DOHH2 (cell line): ENCODE measurements at regions not wholly inside any gene's neighbourhood (a gene's known extent, or its start where the extent isn't known, plus 50 kb on each side); places are given as distances from the start of the nearest gene placed in this dataset.
"Not testable (repeated sequence)": the region's sequence is repeated elsewhere in the genome, so short reads cannot be mapped to it uniquely, and the experiment has no call there.

Experiments
- H3F3A ChIP-seq: fragments of 200-600 bp; sonication (generic), shearing (Covaris generic); 2 replicates; pipeline ENCODE4 v1.6.0; 2016; ENCODE audit warnings: antibody characterized with exemption, mild to moderate bottlenecking; ENCODE audit not compliant: control insufficient read depth, insufficient read depth
- H3K27ac ChIP-seq: fragments of 200-600 bp; sonication (generic); 2 replicates; pipeline ENCODE4 v1.5.1; 2014; ENCODE audit warnings: low read depth, mild to moderate bottlenecking, low read length, moderate library complexity
- H3K27me3 ChIP-seq: fragments of 200-600 bp; sonication (generic); 2 replicates; pipeline ENCODE4 v1.6.1; 2014; ENCODE audit warnings: mild to moderate bottlenecking, low read length, mixed read lengths; ENCODE audit not compliant: control insufficient read depth
- H3K36me3 ChIP-seq: fragments of 200-600 bp; sonication (generic); 2 replicates; pipeline ENCODE4 v1.6.1; 2014; ENCODE audit warnings: mild to moderate bottlenecking, low read length, moderate library complexity, mixed read lengths; ENCODE audit not compliant: control insufficient read depth
- H3K4me1 ChIP-seq: fragments of 200-600 bp; sonication (generic); 2 replicates; pipeline ENCODE4 v1.6.1; 2014; ENCODE audit warnings: mild to moderate bottlenecking, low read length, mixed read lengths; ENCODE audit not compliant: control insufficient read depth
- H3K4me2 ChIP-seq: fragments of 200-600 bp; sonication (generic); 2 replicates; pipeline ENCODE4 v1.6.0; 2014; ENCODE audit warnings: mild to moderate bottlenecking, low read length, moderate library complexity
- H3K4me3 ChIP-seq: fragments of 200-600 bp; sonication (generic); 2 replicates; pipeline ENCODE4 v1.5.1; 2014; ENCODE audit warnings: mild to moderate bottlenecking, low read length, mixed read lengths
- H3K79me2 ChIP-seq: fragments of 200-600 bp; sonication (generic); 2 replicates; pipeline ENCODE4 v1.6.1; 2014; ENCODE audit warnings: mild to moderate bottlenecking, low read length, mixed read lengths; ENCODE audit not compliant: control insufficient read depth
- H3K9me2 ChIP-seq: fragments of 200-600 bp; sonication (generic); replicated peaks from 2 replicates; pipeline ENCODE4 v1.6.1; 2014; ENCODE audit warnings: mild to moderate bottlenecking, low read length, mixed read lengths; ENCODE audit not compliant: control insufficient read depth
- H3K9me3 ChIP-seq: fragments of 200-600 bp; sonication (generic); 2 replicates; pipeline ENCODE4 v1.6.1; 2014; ENCODE audit warnings: antibody characterized with exemption, low read length, mixed read lengths; ENCODE audit not compliant: control insufficient read depth, insufficient read depth
- H4K20me1 ChIP-seq: fragments of 200-600 bp; sonication (generic); 2 replicates; pipeline ENCODE4 v1.6.0; 2014; ENCODE audit warnings: low read depth, mild to moderate bottlenecking, antibody characterized with exemption, low read length, moderate library complexity; ENCODE audit not compliant: control insufficient read depth, insufficient read depth
- EZH2phosphoT487 ChIP-seq: fragments of 200-600 bp; sonication (generic); IDR thresholded peaks from 2 replicates; pipeline ENCODE4 v1.6.1; 2017; ENCODE audit warnings: borderline replicate concordance, mild to moderate bottlenecking, antibody characterized with exemption, low read length, moderate library complexity, mixed read lengths
- TF ChIP-seq, protein P1 (sequence below): fragments of 200-600 bp; sonication (generic); IDR thresholded peaks from one replicate; pipeline ENCODE4 v1.5.1; 2014; ENCODE audit warnings: antibody characterized with exemption, mild to moderate bottlenecking, low read depth, low read length; ENCODE audit not compliant: poor library complexity, severe bottlenecking

DNA sequence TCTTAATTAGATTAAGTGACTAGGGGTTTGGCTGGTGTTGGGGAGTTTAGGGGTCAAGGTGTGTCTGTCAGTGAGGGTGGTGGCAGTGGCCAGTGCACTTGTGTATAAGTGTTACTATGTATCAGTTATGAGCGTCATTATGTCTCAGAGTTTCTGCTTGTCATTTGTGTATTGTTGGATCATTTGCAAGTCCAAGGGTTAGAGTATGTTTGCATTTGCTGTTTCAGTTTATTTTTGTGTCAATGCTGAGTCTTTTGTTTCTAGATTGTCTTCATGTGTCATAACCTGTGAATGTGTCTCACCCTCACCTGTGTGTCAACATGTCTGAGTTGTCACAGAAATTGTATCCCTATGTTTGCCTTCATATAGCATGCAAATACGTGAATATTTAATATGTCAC, 97.5 kb upstream of the PAX2 start:
- TF ChIP-seq EZH2phosphoT487 = no peak
- TF ChIP-seq, protein P1, sequence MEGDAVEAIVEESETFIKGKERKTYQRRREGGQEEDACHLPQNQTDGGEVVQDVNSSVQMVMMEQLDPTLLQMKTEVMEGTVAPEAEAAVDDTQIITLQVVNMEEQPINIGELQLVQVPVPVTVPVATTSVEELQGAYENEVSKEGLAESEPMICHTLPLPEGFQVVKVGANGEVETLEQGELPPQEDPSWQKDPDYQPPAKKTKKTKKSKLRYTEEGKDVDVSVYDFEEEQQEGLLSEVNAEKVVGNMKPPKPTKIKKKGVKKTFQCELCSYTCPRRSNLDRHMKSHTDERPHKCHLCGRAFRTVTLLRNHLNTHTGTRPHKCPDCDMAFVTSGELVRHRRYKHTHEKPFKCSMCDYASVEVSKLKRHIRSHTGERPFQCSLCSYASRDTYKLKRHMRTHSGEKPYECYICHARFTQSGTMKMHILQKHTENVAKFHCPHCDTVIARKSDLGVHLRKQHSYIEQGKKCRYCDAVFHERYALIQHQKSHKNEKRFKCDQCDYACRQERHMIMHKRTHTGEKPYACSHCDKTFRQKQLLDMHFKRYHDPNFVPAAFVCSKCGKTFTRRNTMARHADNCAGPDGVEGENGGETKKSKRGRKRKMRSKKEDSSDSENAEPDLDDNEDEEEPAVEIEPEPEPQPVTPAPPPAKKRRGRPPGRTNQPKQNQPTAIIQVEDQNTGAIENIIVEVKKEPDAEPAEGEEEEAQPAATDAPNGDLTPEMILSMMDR = no peak
- Histone ChIP-seq H3K4me1 (peaks cover 16% of the 10 kb centered on the region), H3K9me3 (no peaks in the 10 kb centered on the region), H3K27ac (no peak overlapping the region), H3K36me3 (no peaks in the 10 kb centered on the region), H3K9me2 (no peaks in the 10 kb centered on the region), H3K4me2 (no peak overlapping the region), H3K79me2 (no peaks in the 10 kb centered on the region), H3F3A (no peaks in the 10 kb centered on the region), H4K20me1 (no peaks in the 10 kb centered on the region), H3K4me3 (no peak overlapping the region), H3K27me3 (peaks cover 20% of the 10 kb centered on the region; the same call in 1 of the 2 replicates)

DNA sequence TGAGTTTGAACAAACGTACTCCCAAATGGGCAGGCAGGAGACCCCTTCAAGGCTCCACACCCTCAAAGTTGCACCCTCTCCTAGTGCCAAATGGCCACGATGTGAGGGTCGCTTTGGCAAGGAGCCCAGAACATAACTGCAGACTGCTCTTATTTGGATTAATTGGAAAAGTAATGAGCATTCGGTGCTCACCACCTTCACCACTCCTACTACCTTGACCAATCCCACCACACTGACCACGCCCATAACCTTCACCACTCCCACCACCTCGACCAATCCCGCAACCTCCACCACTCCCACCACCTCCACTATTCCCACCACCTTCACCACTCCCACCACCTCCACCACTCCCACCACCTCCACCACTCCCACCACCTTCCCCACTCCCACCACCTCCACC, 94.7 kb upstream of the PAX2 start:
- Histone ChIP-seq H3K4me2 (no peak overlapping the region), H3F3A (no peaks in the 10 kb centered on the region), H3K4me1 (peaks cover 26% of the 10 kb centered on the region), H4K20me1 (no peaks in the 10 kb centered on the region), H3K27me3 (peaks cover 37% of the 10 kb centered on the region), H3K4me3 (no peak overlapping the region), H3K27ac (no peak overlapping the region), H3K9me3 (no peaks in the 10 kb centered on the region), H3K9me2 (no peaks in the 10 kb centered on the region), H3K79me2 (no peaks in the 10 kb centered on the region), H3K36me3 (no peaks in the 10 kb centered on the region)
- TF ChIP-seq EZH2phosphoT487 = no peak
- TF ChIP-seq, protein P1 = no peak

DNA sequence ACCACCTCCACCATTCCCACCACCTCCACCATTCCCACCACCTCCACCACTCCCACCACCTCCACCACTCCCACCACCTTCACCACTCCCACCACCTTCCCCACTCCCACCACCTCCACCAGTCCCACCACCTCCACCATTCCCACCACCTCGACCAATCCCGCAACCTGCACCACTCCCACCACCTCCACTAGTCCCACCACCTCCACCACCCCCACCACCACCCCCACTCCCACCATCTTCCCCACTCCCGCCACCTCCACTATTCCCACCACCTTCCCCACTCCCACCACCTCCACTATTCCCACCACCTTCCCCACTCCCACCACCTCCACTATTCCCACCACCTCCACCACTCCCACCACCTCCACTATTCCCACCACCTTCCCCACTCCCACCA, 94.3 kb upstream of the PAX2 start:
- H3K4me3 ChIP-seq, H3K79me2 ChIP-seq, H3K9me3 ChIP-seq, H4K20me1 ChIP-seq, H3K4me2 ChIP-seq, H3K27ac ChIP-seq, H3K9me2 ChIP-seq, H3K36me3 ChIP-seq, H3F3A ChIP-seq: not testable (repeated sequence)
- peaks cover 37% of the 10 kb centered on the region for H3K27me3 ChIP-seq
- peaks cover 21% of the 10 kb centered on the region for H3K4me1 ChIP-seq

DNA sequence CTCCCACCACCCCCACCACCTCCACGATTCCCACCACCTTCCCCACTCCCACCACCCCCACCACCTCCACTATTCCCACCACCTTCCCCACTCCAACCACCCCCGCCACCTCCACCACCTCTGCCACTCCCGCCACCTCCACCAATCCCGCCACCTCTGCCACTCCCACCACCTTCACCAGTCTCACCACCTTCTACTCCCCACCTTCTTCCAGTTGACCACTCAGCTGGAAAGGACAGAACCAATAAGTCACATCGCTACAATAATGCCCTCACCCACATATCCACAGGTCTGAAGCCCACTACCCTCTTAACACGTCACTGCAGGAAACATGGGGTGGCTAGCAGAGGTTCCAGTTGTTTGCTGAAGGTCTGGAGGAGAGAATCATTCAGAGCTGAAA, 93.5 kb upstream of the PAX2 start:
- Histone ChIP-seq H3K9me2 (no peaks in the 10 kb centered on the region), H3F3A (no peaks in the 10 kb centered on the region), H3K79me2 (no peaks in the 10 kb centered on the region), H3K27ac (no peak overlapping the region), H3K9me3 (no peaks in the 10 kb centered on the region), H3K4me3 (no peak overlapping the region), H3K27me3 (peaks cover 30% of the 10 kb centered on the region), H4K20me1 (no peaks in the 10 kb centered on the region), H3K4me2 (no peak overlapping the region), H3K36me3 (no peaks in the 10 kb centered on the region), H3K4me1 (peaks cover 14% of the 10 kb centered on the region)
- TF ChIP-seq EZH2phosphoT487 = no peak
- TF ChIP-seq, protein P1 = no peak
